Endothelial cell of umbilical vein (primary cell): ENCODE measurements at regions not wholly inside any gene's neighbourhood (a gene's known extent, or its start where the extent isn't known, plus 50 kb on each side); places are given as distances from the start of the nearest gene placed in this dataset.

Experiments
- BruUV-seq: library from RNA; stranded (reverse); fragments of 400-500 nt; replicated peaks from 2 replicates; lab custom pipeline; 2021; lab: Mats Ljungman, UMichigan
- CTCF ChIA-PET: fragments of 300-600, 350-600 bp; sonication (Branson Sonifier 250); formaldehyde crosslinking; loops from one replicate; lab custom pipeline; 2021; ENCODE audit warnings: antibody characterized with exemption, inconsistent platforms; lab: Charles Lee
- POLR2A ChIA-PET: fragments of 300-600, 350-600 bp; sonication (Branson Sonifier 250); formaldehyde crosslinking; loops from one replicate; lab custom pipeline; 2021; ENCODE audit warnings: antibody characterized with exemption, inconsistent platforms; lab: Charles Lee
- DNase-seq: peaks from one replicate; pipeline ENCODE4 v3.0.0-alpha.2; 2011; ENCODE audit warnings: low read depth, low spot score
- FAIRE-seq: peaks from 2 replicates; lab custom pipeline; 2011; peaks lifted over from hg19 to GRCh38; lab: Jason Lieb, UNC
- H2AFZ ChIP-seq: 2 replicates; pipeline ENCODE4 v1.6.0; 2012; ENCODE audit warnings: low read depth, low read length, control low read depth, inconsistent platforms
- H3K27ac ChIP-seq: 2 replicates; pipeline ENCODE4 v1.5.1; 2011; ENCODE audit warnings: low read depth, mild to moderate bottlenecking, control low read depth, low read length, moderate library complexity; ENCODE audit not compliant: insufficient read depth
- H3K27me3 ChIP-seq, 2 experiments: 2 replicates each; pipeline versions ENCODE4 v1.6.0 to v1.6.1; 2011; ENCODE audit warnings: low read length in 2 of 2, mixed read lengths in 1 of 2; ENCODE audit not compliant: control insufficient read depth in 2 of 2, insufficient read depth in 2 of 2
- H3K36me3 ChIP-seq, 2 experiments: 2 replicates in 1 of 2; 3 replicates in 1 of 2; pipeline ENCODE4 v1.5.1; 2011; ENCODE audit warnings: low read length in 2 of 2, mild to moderate bottlenecking in 1 of 2, moderate library complexity in 1 of 2; ENCODE audit not compliant: control insufficient read depth in 2 of 2, insufficient read depth in 2 of 2; ENCODE audit errors: extremely low read depth in 1 of 2
- H3K4me1 ChIP-seq: 3 replicates; pipeline ENCODE4 v1.5.1; 2011; ENCODE audit warnings: mild to moderate bottlenecking, low read length; ENCODE audit not compliant: control insufficient read depth, insufficient read depth; ENCODE audit errors: extremely low read depth
- H3K4me2 ChIP-seq: 2 replicates; pipeline ENCODE4 v1.6.1; 2011; ENCODE audit warnings: low read length, control low read depth, mixed read lengths; ENCODE audit not compliant: insufficient read depth
- H3K4me3 ChIP-seq, 3 experiments: fragments of 200-600 bp in 1 of 3; sonication (generic), shearing (Covaris generic) in 1 of 3; replicated peaks in 1 of 3; 2 replicates each; pipeline ENCODE4 v1.5.1; 2011 to 2016; ENCODE audit warnings: control low read depth in 3 of 3, low read length in 3 of 3, mild to moderate bottlenecking in 2 of 3, inconsistent platforms in 1 of 3, low read depth in 1 of 3, moderate library complexity in 1 of 3; ENCODE audit not compliant: insufficient read depth in 1 of 3
- H3K79me2 ChIP-seq: 2 replicates; pipeline ENCODE4 v1.6.0; 2012; ENCODE audit warnings: low read length, inconsistent platforms; ENCODE audit not compliant: control insufficient read depth, insufficient read depth
- H3K9ac ChIP-seq: replicated peaks from 2 replicates; pipeline ENCODE3; 2011; ENCODE audit warnings: low read length, control low read depth; ENCODE audit not compliant: insufficient read depth; ENCODE audit errors: extremely low read depth
- H3K9me1 ChIP-seq: replicated peaks from 3 replicates; pipeline ENCODE4 v1.6.0; 2011; ENCODE audit warnings: mild to moderate bottlenecking, low read length; ENCODE audit not compliant: control insufficient read depth, insufficient read depth; ENCODE audit errors: extremely low read depth
- H3K9me3 ChIP-seq: replicated peaks from 2 replicates; pipeline ENCODE4 v1.5.1; 2012; ENCODE audit warnings: low read length, inconsistent platforms; ENCODE audit not compliant: control insufficient read depth, insufficient read depth
- H4K20me1 ChIP-seq: replicated peaks from 2 replicates; pipeline ENCODE3; 2011; ENCODE audit warnings: mild to moderate bottlenecking, low read length; ENCODE audit not compliant: control insufficient read depth, insufficient read depth; ENCODE audit errors: extremely low read depth
- EZH2 ChIP-seq: IDR thresholded peaks from 2 replicates; pipeline ENCODE4 v1.6.1; 2012; ENCODE audit warnings: borderline replicate concordance, low read depth, mild to moderate bottlenecking, moderate library complexity, low read length, inconsistent platforms; ENCODE audit not compliant: severe bottlenecking
- FOS ChIP-seq: IDR thresholded peaks from 2 replicates; pipeline ENCODE4 v1.6.1; 2011; ENCODE audit warnings: mild to moderate bottlenecking, low read length, moderate library complexity, borderline replicate concordance; ENCODE audit not compliant: insufficient read depth
- GATA2 ChIP-seq: IDR thresholded peaks from 2 replicates; pipeline ENCODE4 v1.7.0; 2011; ENCODE audit warnings: low read depth, mild to moderate bottlenecking, moderate library complexity, mixed read lengths, low read length; ENCODE audit not compliant: insufficient read length, insufficient read depth
- JUN ChIP-seq: IDR thresholded peaks from 2 replicates; pipeline ENCODE4 v1.6.1; 2011; ENCODE audit warnings: borderline replicate concordance, low read depth; ENCODE audit not compliant: insufficient read length, insufficient read depth
- MYC ChIP-seq: IDR thresholded peaks from one replicate; pipeline ENCODE4 v1.6.1; 2011; ENCODE audit warnings: mild to moderate bottlenecking, low read depth, low read length
- POLR2A ChIP-seq: IDR thresholded peaks from 2 replicates; pipeline ENCODE4 v1.6.1; 2012; ENCODE audit warnings: low read depth, mild to moderate bottlenecking, control low read depth, low read length
- POLR2AphosphoS5 ChIP-seq: IDR thresholded peaks from 2 replicates; pipeline ENCODE4 v1.6.1; 2012; ENCODE audit warnings: low read depth, mild to moderate bottlenecking, control low read depth, low read length, moderate library complexity; ENCODE audit not compliant: insufficient read depth
- dilution Hi-C: fragments of 300-500 bp; cut with MboI; formaldehyde crosslinking; loops from one replicate; pipeline ENCODE4 v1.15.0; 2019; ENCODE audit warnings: low sequenced_read_pairs; ENCODE audit not compliant: extremely low pct_ligation_motif_present
- intact Hi-C: fragments of 100-400 bp; cut with micrococcal nuclease; formaldehyde crosslinking; loops from one replicate; pipeline ENCODE4 v1.10.0; 2022
- TF ChIP-seq, protein P1 (sequence below), 2 donors: IDR thresholded peaks; 1 replicate in 1 of 2; 2 replicates in 1 of 2; pipeline ENCODE4 v1.5.1; 2011; ENCODE audit warnings: low read length in 2 of 2, mild to moderate bottlenecking in 2 of 2, moderate library complexity in 2 of 2, control low read depth in 1 of 2, inconsistent platforms in 1 of 2, low read depth in 1 of 2; ENCODE audit not compliant: insufficient read depth in 1 of 2; ENCODE audit errors: extremely low read depth in 1 of 2
- TF ChIP-seq, protein P2 (sequence below): IDR thresholded peaks from 2 replicates; pipeline ENCODE4 v1.6.1; 2011; ENCODE audit not compliant: insufficient read depth, insufficient read length

DNA sequence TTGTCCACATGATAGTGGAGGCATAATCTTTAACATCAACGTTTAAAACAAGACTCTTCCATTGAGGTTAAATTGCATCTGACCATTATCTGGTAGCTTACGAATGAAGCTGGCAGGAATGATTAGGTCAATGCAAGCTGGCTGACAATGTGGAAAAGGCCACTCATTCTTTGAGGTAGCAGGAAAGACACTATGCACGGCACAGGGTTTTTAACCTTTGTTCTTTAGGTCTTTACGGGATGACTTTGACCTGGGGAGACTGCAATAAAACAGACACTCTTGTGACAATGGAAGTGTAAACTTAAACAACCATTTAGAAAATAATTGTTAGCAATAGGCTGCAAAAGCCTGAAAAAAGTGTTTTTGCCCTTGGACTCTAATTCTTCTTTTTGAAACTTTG, 193.8 kb upstream of the FOXD3 start:
- ChIA-PET POLR2A (no interaction called here), CTCF (interaction anchor here (1.0 kb wide), 1 partner anchor 21 kb away, joined by 5 read pairs; no protein-coding TSS in a partner anchor)
- dilution Hi-C loops: no loop called here
- DNase-seq (no peak), FAIRE-seq (no peak)
- Histone ChIP-seq H3K4me1 (peaks cover 23% of the 10 kb centered on the region), H3K27me3 (peaks cover 0 to 2% of the 10 kb centered on the region in 2 experiments), H4K20me1 (no peaks in the 10 kb centered on the region), H3K79me2 (no peaks in the 10 kb centered on the region), H3K4me2 (no peak overlapping the region), H3K9me1 (no peaks in the 10 kb centered on the region), H3K4me3 (no peak overlapping the region), H3K9me3 (no peaks in the 10 kb centered on the region), H3K27ac (no peak overlapping the region), H2AFZ (no peak overlapping the region), H3K9ac (no peak overlapping the region), H3K36me3 (no peaks in the 10 kb centered on the region)
- no TSS peak for BruUV-seq
- intact Hi-C loops: no loop called here
- TF ChIP-seq POLR2A (no peak), MYC (no peak), EZH2 (no peak), POLR2AphosphoS5 (no peak), FOS (no peak), GATA2 (no peak), JUN (no peak)
- TF ChIP-seq, protein P1, sequence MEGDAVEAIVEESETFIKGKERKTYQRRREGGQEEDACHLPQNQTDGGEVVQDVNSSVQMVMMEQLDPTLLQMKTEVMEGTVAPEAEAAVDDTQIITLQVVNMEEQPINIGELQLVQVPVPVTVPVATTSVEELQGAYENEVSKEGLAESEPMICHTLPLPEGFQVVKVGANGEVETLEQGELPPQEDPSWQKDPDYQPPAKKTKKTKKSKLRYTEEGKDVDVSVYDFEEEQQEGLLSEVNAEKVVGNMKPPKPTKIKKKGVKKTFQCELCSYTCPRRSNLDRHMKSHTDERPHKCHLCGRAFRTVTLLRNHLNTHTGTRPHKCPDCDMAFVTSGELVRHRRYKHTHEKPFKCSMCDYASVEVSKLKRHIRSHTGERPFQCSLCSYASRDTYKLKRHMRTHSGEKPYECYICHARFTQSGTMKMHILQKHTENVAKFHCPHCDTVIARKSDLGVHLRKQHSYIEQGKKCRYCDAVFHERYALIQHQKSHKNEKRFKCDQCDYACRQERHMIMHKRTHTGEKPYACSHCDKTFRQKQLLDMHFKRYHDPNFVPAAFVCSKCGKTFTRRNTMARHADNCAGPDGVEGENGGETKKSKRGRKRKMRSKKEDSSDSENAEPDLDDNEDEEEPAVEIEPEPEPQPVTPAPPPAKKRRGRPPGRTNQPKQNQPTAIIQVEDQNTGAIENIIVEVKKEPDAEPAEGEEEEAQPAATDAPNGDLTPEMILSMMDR (IDR thresholded peaks at IDR 0.05; ENCODE audit: extremely low read depth in 1 of 2, insufficient read depth in 1 of 2, low read depth in 1 of 2, low read length in 2 of 2): no peak
- TF ChIP-seq, protein P2, sequence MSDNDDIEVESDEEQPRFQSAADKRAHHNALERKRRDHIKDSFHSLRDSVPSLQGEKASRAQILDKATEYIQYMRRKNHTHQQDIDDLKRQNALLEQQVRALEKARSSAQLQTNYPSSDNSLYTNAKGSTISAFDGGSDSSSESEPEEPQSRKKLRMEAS: no peak
